ENCODE measurements at regions not wholly inside any gene's neighbourhood (a gene's known extent, or its start where the extent isn't known, plus 50 kb on each side); places are given as distances from the start of the nearest gene placed in this dataset.

DNA sequence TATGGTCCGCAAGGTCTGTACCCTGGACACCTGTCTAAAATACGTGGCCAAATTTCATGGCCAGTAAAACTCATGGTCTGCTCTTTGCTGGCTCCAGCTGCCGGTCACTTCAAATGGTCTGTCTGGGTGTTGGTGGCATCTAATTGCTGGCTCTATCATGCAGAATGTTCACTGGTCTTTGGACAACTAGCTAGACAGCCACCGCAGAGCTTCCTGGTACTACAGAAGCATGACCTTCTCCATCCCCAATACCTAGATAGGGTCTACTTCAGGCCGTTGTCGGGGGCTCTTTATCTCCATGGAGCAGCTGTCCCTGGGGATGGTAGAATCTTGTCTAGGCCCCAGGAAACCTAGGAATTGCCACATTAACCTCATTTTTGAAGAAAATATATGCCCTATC is 88.4 kb upstream of the RMDN2 start:
- TF ChIP-seq POLR2A (IDR thresholded peaks at IDR 0.05; ENCODE audit: low read depth, low read length) (no peak), POLR2AphosphoS5 (IDR thresholded peaks at IDR 0.05; ENCODE audit: low read depth, low read length) (no peak)

Data from GM12892 (cell line).